ENCODE measurements at regions not wholly inside any gene's neighbourhood (a gene's known extent, or its start where the extent isn't known, plus 50 kb on each side); places are given as distances from the start of the nearest gene placed in this dataset.
"Not testable (repeated sequence)": the region's sequence is repeated elsewhere in the genome, so short reads cannot be mapped to it uniquely, and the experiment has no call there.

DNA sequence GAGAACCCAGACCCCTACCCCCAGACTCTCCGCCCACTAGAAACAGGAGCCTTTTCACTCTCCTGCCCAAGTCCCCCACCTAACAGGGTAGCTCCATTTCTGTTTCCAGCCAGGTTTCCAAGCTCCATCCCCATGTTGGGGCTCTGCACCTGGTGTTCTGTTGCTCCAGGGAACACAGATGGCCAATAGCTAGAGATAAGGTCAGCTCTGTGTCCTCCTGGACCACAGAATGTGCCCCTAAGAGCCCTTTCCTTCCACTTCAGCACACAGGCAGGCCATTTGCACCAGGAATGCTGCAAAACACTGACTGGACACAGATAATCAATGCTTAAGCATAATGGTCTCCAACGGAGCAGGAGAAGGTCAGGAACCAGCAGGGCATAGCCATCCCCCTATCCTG, 159.4 kb downstream of the QRSL1 start:
- no peak for DNase-seq (ENCODE audit: low read depth)
- in situ Hi-C loops (cut with HindIII; ENCODE audit: low pct_unique_long_range_greater_than_20kb, low sequenced_read_pairs): no loop called here

GRCh38 chr6:106787327-106788196, 158.2 kb downstream of the QRSL1 start:
- peak; percentile 98 for DNase-seq (ENCODE audit: low read depth)
- in situ Hi-C loops (cut with HindIII; ENCODE audit: low pct_unique_long_range_greater_than_20kb, low sequenced_read_pairs): no loop called here

GRCh38 chr6:106785298-106785697, 155.9 kb downstream of the QRSL1 start:
- DNase-seq (ENCODE audit: low read depth): peak; percentile 39

GRCh38 chr6:106783640-106784566, 154.5 kb downstream of the QRSL1 start:
- DNase-seq (ENCODE audit: low read depth): peak; percentile 88
- in situ Hi-C loops (cut with HindIII; ENCODE audit: low pct_unique_long_range_greater_than_20kb, low sequenced_read_pairs): no loop called here

More at GRCh38 chr6:106785298-106785697, 155.9 kb downstream of the QRSL1 start:
- in situ Hi-C loops (cut with HindIII; ENCODE audit: low pct_unique_long_range_greater_than_20kb, low sequenced_read_pairs): no loop called here

GRCh38 chr6:106782536-106783285, 153.3 kb downstream of the QRSL1 start:
- no peak for DNase-seq (ENCODE audit: low read depth)
- in situ Hi-C loops (cut with HindIII; ENCODE audit: low pct_unique_long_range_greater_than_20kb, low sequenced_read_pairs): no loop called here

GRCh38 chr6:106779552-106779951, 150.2 kb downstream of the QRSL1 start:
- DNase-seq (ENCODE audit: low read depth); in situ Hi-C loops (cut with HindIII; ENCODE audit: low pct_unique_long_range_greater_than_20kb, low sequenced_read_pairs): not testable (repeated sequence)

DNA sequence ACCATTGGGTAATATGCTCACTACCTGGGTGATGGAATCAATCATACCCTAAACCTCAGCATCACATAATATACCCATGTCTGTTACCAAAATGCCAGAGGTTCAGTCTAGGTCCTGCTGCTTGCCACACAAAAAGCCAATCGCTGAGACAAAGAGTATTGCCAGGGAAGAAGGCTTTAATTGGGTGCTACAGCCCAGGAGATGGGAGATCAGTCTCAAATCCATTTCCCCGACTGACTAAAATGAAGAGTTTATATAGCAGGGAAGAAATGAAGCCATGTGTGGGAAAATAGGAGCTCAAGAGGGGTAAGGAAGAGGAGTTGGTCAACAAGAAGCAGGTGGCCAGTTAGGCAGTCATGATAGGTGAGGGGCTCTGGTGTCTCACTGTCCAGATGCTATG, 149.6 kb downstream of the QRSL1 start:
- in situ Hi-C loops (cut with HindIII; ENCODE audit: low pct_unique_long_range_greater_than_20kb, low sequenced_read_pairs): no loop called here

GRCh38 chr6:106773996-106774629, 144.7 kb downstream of the QRSL1 start:
- no peak for DNase-seq (ENCODE audit: low read depth)
- in situ Hi-C loops (cut with HindIII; ENCODE audit: low pct_unique_long_range_greater_than_20kb, low sequenced_read_pairs): no loop called here

More for the DNA sequence above, 149.6 kb downstream of the QRSL1 start:
- DNase-seq (ENCODE audit: low read depth): no peak

GRCh38 chr6:106773522-106773921, 144.1 kb downstream of the QRSL1 start:
- no peak for DNase-seq (ENCODE audit: low read depth)
- in situ Hi-C loops (cut with HindIII; ENCODE audit: low pct_unique_long_range_greater_than_20kb, low sequenced_read_pairs): no loop called here

- DNase-seq (ENCODE audit: low read depth): no peak
- in situ Hi-C loops (cut with HindIII; ENCODE audit: low pct_unique_long_range_greater_than_20kb, low sequenced_read_pairs): no loop called here
These were observed 143.1 kb downstream of the QRSL1 start for GRCh38 chr6:106772270-106773142.

- no peak for DNase-seq (ENCODE audit: low read depth)
- in situ Hi-C loops (cut with HindIII; ENCODE audit: low pct_unique_long_range_greater_than_20kb, low sequenced_read_pairs): no loop called here
These were observed 142.4 kb downstream of the QRSL1 start for GRCh38 chr6:106771822-106772221.

- in situ Hi-C loops (cut with HindIII; ENCODE audit: low pct_unique_long_range_greater_than_20kb, low sequenced_read_pairs): no loop called here
- no peak for DNase-seq (ENCODE audit: low read depth)
These were observed 141.3 kb downstream of the QRSL1 start for GRCh38 chr6:106770663-106771062.

DNA sequence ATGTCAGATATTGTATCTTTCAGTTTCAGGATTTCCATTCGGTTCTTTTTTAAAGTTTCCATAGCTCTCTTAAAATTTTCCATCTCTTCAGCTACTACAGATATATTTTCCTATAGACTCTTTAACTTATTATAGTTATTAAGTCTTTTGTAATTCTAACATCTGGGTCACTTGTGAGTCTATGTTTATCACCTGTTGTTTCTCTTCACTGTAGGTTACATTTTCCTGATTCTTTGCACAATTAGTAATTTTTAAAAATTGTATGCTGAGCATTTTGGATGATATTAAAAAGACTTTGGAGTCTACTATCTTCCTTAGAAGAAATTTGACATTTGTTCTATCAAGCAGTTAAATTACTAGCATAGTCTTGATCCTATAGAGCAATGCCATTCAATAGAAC, 140.7 kb downstream of the QRSL1 start:
- in situ Hi-C loops (cut with HindIII; ENCODE audit: low pct_unique_long_range_greater_than_20kb, low sequenced_read_pairs): no loop called here
- DNase-seq (ENCODE audit: low read depth): no peak

- DNase-seq (ENCODE audit: low read depth): no peak
- in situ Hi-C loops (cut with HindIII; ENCODE audit: low pct_unique_long_range_greater_than_20kb, low sequenced_read_pairs): no loop called here
These were observed 137.9 kb downstream of the QRSL1 start for GRCh38 chr6:106767271-106767670.

- DNase-seq (ENCODE audit: low read depth): no peak
- in situ Hi-C loops (cut with HindIII; ENCODE audit: low pct_unique_long_range_greater_than_20kb, low sequenced_read_pairs): no loop called here
These were observed 136.8 kb downstream of the QRSL1 start for GRCh38 chr6:106766201-106766600.

DNA sequence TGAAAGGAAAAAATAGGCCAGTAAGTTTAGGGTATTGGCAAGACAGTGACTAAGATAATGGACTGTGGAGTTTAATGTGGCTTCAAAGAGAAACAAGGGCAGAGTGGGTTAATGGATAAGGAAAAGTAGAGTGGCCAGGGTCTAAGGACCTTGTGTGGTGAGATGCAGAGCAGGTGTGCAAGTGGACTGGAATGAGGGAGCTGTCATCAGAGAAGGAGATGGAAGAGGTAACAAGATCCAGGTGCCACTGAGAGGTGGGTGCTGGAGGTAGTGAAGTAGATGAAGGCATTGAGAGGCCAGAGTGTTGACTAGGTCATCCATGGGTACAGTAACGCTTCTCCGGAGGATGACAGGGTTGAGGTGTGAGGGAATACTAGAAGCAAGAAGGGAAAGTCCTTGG, 136.1 kb downstream of the QRSL1 start:
- in situ Hi-C loops (cut with HindIII; ENCODE audit: low pct_unique_long_range_greater_than_20kb, low sequenced_read_pairs): no loop called here
- no peak for DNase-seq (ENCODE audit: low read depth)

DNA sequence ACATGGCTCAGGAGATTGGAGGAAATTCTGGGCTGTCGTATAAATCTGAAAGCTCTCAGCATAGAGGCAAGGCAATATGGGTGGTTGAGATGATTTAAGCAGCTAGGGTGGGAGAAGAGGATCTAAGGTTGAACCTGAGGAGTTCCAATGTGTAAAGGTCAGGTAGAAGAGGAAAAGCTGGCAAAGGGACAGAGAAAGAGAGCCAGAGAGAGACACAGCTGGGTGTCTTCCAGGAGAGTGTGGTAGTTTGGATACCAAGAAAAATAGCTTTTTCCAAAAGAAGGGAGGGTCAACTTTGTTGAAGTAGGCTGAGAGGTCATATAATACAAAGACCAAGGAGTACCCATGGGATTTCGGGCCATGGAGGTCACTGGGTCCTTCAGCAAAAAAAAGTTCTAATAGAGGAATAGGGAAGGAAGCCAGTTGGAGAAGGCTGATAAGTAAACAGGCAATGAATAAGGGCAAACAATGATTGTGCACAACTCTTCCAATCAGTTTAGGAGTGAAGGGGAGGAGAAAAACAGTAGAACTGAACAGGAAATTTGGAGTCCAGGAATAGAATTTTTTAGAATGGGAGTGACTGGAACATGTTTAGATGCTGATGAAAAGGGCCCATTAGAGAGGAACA, 135.1 kb downstream of the QRSL1 start:
- in situ Hi-C loops (cut with HindIII; ENCODE audit: low pct_unique_long_range_greater_than_20kb, low sequenced_read_pairs): no loop called here
- no peak for DNase-seq (ENCODE audit: low read depth)

Measured in Caki2 (cell line).